ENCODE measurements at regions not wholly inside any gene's neighbourhood (a gene's known extent, or its start where the extent isn't known, plus 50 kb on each side); places are given as distances from the start of the nearest gene placed in this dataset.

DNA sequence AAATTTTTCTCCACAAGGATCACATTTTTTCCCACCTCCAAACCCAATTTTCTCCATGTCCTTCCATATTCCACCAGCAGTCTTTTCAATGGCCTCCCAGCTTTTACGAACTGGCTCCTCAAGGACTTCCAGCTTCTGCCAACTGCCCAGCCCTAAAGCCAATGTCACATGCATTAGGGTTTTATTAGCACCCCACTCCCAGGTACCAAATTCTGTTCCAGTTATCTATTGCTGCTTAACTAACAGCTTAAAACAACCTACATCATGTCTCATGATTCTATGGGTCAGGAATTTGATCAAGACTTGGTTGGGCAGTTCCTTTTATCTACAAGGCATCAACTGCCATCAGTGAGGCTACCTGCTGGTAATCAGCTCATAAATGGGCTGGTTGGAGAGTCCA lies 151.3 kb downstream of the SPTSSA start (continued):
- TF ChIP-seq ZBTB33 (IDR thresholded peaks at IDR 0.05; ENCODE audit: extremely low read depth, insufficient replicate concordance, low read length), result no peak

DNA sequence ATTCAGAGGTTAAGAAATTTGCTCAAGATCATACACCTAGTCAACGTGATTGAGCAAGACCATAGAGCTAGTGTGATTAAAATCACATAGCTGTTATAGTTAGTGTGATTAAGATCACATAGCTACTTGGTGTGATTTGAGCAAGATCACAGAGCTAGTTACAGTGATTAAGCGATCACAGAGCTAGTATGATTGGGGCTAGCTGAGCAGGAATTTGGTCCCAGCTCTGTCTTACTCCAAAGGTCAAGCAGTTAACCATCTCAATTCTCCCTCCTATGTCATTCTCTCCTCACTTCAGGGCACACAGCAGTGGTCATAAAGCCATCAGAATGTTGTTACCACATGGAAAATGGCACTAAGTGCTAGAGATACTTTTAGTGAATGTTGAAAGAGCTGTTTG lies 158.2 kb downstream of the SPTSSA start:
- ChIA-PET RAD21 (ENCODE audit: low non-redundant PET in 1 of 2, low total read pairs in 2 of 2, uncharacterized antibody in 2 of 2, unreplicated experiment in 2 of 2) (no interaction called here), POLR2A (interaction anchor here (0.6 kb wide), 1 partner anchor 479 kb away, joined by 3 read pairs; no protein-coding TSS in a partner anchor), CTCF (interaction anchor here (0.5 to 2.0 kb wide), 4 partner anchors 19 to 723 kb away, joined by 3 to 7 read pairs (median 4); no protein-coding TSS in a partner anchor)
- Histone ChIP-seq H3K36me3 (ENCODE audit: control insufficient read depth in 1 of 2, insufficient read depth in 2 of 2, low read length in 2 of 2) (no peaks in the 10 kb centered on the region), H3K4me1 (ENCODE audit: control insufficient read depth in 1 of 2, insufficient read depth in 2 of 2, low read length in 2 of 2) (no peaks in the 10 kb centered on the region), H3K4me2 (ENCODE audit: low read length) (no peak overlapping the region), H2AFZ (ENCODE audit: low read depth, low read length, poor library complexity, severe bottlenecking) (no peak overlapping the region), H3K9ac (ENCODE audit: low read length) (no peak overlapping the region), H3K79me2 (ENCODE audit: insufficient read depth, low read length) (no peaks in the 10 kb centered on the region), H3K27me3 (ENCODE audit: insufficient read depth, low read length) (peaks cover 18% of the 10 kb centered on the region), H4K20me1 (ENCODE audit: insufficient read depth) (no peaks in the 10 kb centered on the region), H3K9me3 (ENCODE audit: control insufficient read depth in 1 of 2, insufficient read depth in 1 of 2, low read depth in 1 of 2, low read length in 2 of 2) (no peaks in the 10 kb centered on the region), H3K27ac (ENCODE audit: low read depth, low read length) (no peak overlapping the region), H3K9me2 (ENCODE audit: insufficient read depth) (no peaks in the 10 kb centered on the region), H3K4me3 (replicated peaks in 1 of 2; ENCODE audit: low read depth in 1 of 2, low read length in 2 of 2) (no peak overlapping the region)
- intact Hi-C loops (cut with micrococcal nuclease), result loop anchor here (5.0 to 10.0 kb wide), 2 partner anchors 189 to 1592 kb away; no protein-coding TSS in a partner anchor
- BruUV-seq (replicated peaks), result no TSS peak
- ATAC-seq (no peak), DNase-seq (ENCODE audit: low read depth, low spot score) (no peak)
- TF ChIP-seq TCF7L2 (IDR thresholded peaks at IDR 0.05; ENCODE audit: borderline replicate concordance, extremely low read depth, insufficient read depth, insufficient read length) (no peak), POLR2A (IDR thresholded peaks at IDR 0.05; ENCODE audit: borderline replicate concordance, extremely low read depth, insufficient read depth, insufficient read length) (no peak), CEBPB (IDR thresholded peaks at IDR 0.05; ENCODE audit: low read depth) (no peak), EZH2 (IDR thresholded peaks at IDR 0.05) (no peak), EGR1 (IDR thresholded peaks at IDR 0.05; ENCODE audit: low read depth) (no peak), EZH2phosphoT487 (IDR thresholded peaks at IDR 0.05; ENCODE audit: borderline replicate concordance) (no peak), RAD21 (IDR thresholded peaks at IDR 0.05; ENCODE audit: low read depth) (no peak), FOSL1 (IDR thresholded peaks at IDR 0.05; ENCODE audit: low read depth) (no peak), ELF1 (IDR thresholded peaks at IDR 0.05; ENCODE audit: borderline replicate concordance, low read depth) (no peak), POLR2AphosphoS5 (IDR thresholded peaks at IDR 0.05; ENCODE audit: low read depth, low read length) (no peak), SP1 (IDR thresholded peaks at IDR 0.05; ENCODE audit: low read depth) (no peak), ZBTB33 (IDR thresholded peaks at IDR 0.05; ENCODE audit: extremely low read depth, insufficient replicate concordance, low read length) (no peak), ATF3 (IDR thresholded peaks at IDR 0.05) (no peak), YY1 (IDR thresholded peaks at IDR 0.05; ENCODE audit: extremely low read depth, insufficient replicate concordance, low read depth, low read length) (no peak)
- TF ChIP-seq, protein P1, sequence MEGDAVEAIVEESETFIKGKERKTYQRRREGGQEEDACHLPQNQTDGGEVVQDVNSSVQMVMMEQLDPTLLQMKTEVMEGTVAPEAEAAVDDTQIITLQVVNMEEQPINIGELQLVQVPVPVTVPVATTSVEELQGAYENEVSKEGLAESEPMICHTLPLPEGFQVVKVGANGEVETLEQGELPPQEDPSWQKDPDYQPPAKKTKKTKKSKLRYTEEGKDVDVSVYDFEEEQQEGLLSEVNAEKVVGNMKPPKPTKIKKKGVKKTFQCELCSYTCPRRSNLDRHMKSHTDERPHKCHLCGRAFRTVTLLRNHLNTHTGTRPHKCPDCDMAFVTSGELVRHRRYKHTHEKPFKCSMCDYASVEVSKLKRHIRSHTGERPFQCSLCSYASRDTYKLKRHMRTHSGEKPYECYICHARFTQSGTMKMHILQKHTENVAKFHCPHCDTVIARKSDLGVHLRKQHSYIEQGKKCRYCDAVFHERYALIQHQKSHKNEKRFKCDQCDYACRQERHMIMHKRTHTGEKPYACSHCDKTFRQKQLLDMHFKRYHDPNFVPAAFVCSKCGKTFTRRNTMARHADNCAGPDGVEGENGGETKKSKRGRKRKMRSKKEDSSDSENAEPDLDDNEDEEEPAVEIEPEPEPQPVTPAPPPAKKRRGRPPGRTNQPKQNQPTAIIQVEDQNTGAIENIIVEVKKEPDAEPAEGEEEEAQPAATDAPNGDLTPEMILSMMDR (IDR thresholded peaks at IDR 0.05 in 2 of 3, conservative IDR thresholded peaks at IDR 0.05 in 1 of 3; ENCODE audit: borderline replicate concordance in 1 of 3, insufficient read depth in 1 of 3, low read depth in 2 of 3, low read length in 2 of 3), result no peak

Data from HCT116 (cell line).